HepG2 (cell line): ENCODE measurements at regions not wholly inside any gene's neighbourhood (a gene's known extent, or its start where the extent isn't known, plus 50 kb on each side); places are given as distances from the start of the nearest gene placed in this dataset.

Experiments
- ATAC-seq: fragments of 200-7000 bp; cut with Tn5 transposase; 3 replicates; pipeline ENCODE4 v1.9.1; 2020; ENCODE audit warnings: mild to moderate bottlenecking, moderate library complexity
- BruUV-seq: library from RNA; stranded (reverse); fragments of 400-500 nt; replicated peaks from 2 replicates; lab custom pipeline; 2021; lab: Mats Ljungman, UMichigan
- CTCF ChIA-PET: fragments of 300-600 bp; formaldehyde crosslinking; extraction: SDS; loops from one replicate; lab custom pipeline; 2021; ENCODE audit warnings: low total read pairs, inconsistent platforms, low intra/inter-chr PET ratio; lab: Yijun Ruan, JAX
- POLR2A ChIA-PET: fragments of 350-600 bp; sonication (Branson Sonifier 250); formaldehyde crosslinking; loops from one replicate; lab custom pipeline; 2020; ENCODE audit warnings: antibody characterized with exemption, inconsistent platforms; lab: Yijun Ruan, JAX
- DNase-seq: peaks from one replicate; pipeline ENCODE4 v3.0.0-alpha.2; 2015; ENCODE audit warnings: low spot score
- FAIRE-seq: peaks from 3 replicates; lab custom pipeline; 2011; peaks lifted over from hg19 to GRCh38; lab: Jason Lieb, UNC
- H2AFZ ChIP-seq: one replicate; pipeline ENCODE4 v1.6.1; 2011; ENCODE audit warnings: low read length, inconsistent platforms
- H3K27ac ChIP-seq: fragments of 300-600 bp; 3 replicates; pipeline ENCODE4 v1.8.0; 2011; ENCODE audit warnings: mixed run types, mild to moderate bottlenecking, mixed read lengths, low read length, inconsistent platforms; ENCODE audit not compliant: insufficient read depth; ENCODE audit errors: extremely low read length
- H3K27me3 ChIP-seq, 2 experiments: fragments of 200-600 bp in 1 of 2; 2 replicates in 1 of 2; 3 replicates in 1 of 2; pipeline versions ENCODE4 v1.6.0 to v1.8.0; 2011; ENCODE audit warnings: low read length in 2 of 2, mild to moderate bottlenecking in 2 of 2, moderate library complexity in 2 of 2, inconsistent platforms in 1 of 2; ENCODE audit not compliant: insufficient read depth in 2 of 2, control insufficient read depth in 1 of 2
- H3K36me3 ChIP-seq, 2 experiments: fragments of 200-600 bp in 1 of 2; replicated peaks in 1 of 2; 2 replicates in 1 of 2; 3 replicates in 1 of 2; pipeline versions ENCODE4 v1.5.1 to v1.8.0; 2011; ENCODE audit warnings: low read length in 2 of 2, inconsistent platforms in 1 of 2; ENCODE audit not compliant: insufficient read depth in 2 of 2, control insufficient read depth in 1 of 2
- H3K4me1 ChIP-seq: 2 replicates; pipeline ENCODE4 v1.5.1; 2012; ENCODE audit warnings: low read length, inconsistent platforms; ENCODE audit not compliant: insufficient read depth
- H3K4me2 ChIP-seq: 2 replicates; pipeline ENCODE4 v1.6.0; 2011; ENCODE audit warnings: low read depth, low read length, inconsistent platforms
- H3K4me3 ChIP-seq, 3 experiments: fragments of 200-600 bp in 1 of 3; sonication (generic), shearing (Covaris generic) in 1 of 3; replicated peaks in 1 of 3; 2 replicates each; pipeline ENCODE4 v1.5.1; 2011 to 2016; ENCODE audit warnings: low read length in 3 of 3, inconsistent platforms in 2 of 3, low read depth in 2 of 3, mild to moderate bottlenecking in 2 of 3, control low read depth in 1 of 3, mixed read lengths in 1 of 3; ENCODE audit not compliant: insufficient read depth in 1 of 3
- H3K79me2 ChIP-seq: one replicate; pipeline ENCODE4 v1.6.1; 2011; ENCODE audit warnings: low read length, inconsistent platforms; ENCODE audit not compliant: insufficient read depth
- H3K9ac ChIP-seq: 2 replicates; pipeline ENCODE4 v1.6.0; 2011; ENCODE audit warnings: mild to moderate bottlenecking, low read depth, low read length, inconsistent platforms; ENCODE audit not compliant: insufficient read depth
- H3K9me3 ChIP-seq: 2 replicates; pipeline ENCODE4 v1.5.1; 2012; ENCODE audit warnings: mild to moderate bottlenecking, low read length
- H4K20me1 ChIP-seq: 2 replicates; pipeline ENCODE4 v1.6.0; 2011; ENCODE audit warnings: inconsistent platforms, mild to moderate bottlenecking, low read length, moderate library complexity; ENCODE audit not compliant: insufficient read depth
- HNRNPK ChIP-seq: fragments of 200-400 bp; formaldehyde crosslinking; IDR thresholded peaks from 2 replicates; pipeline ENCODE4 v1.6.1; 2018; ENCODE audit warnings: low read length, low read depth, moderate library complexity, mild to moderate bottlenecking; ENCODE audit not compliant: poor library complexity, severe bottlenecking
- JDP2 ChIP-seq: sonication (generic); formaldehyde crosslinking; IDR thresholded peaks from 2 replicates; pipeline ENCODE4 v1.8.1; 2022; ENCODE audit warnings: missing genetic modification reagents, borderline replicate concordance
- NFIC ChIP-seq: IDR thresholded peaks from 2 replicates; pipeline ENCODE4 v1.6.1; 2012; ENCODE audit warnings: mild to moderate bottlenecking, low read length, inconsistent platforms
- TBL1XR1 ChIP-seq: fragments of 150-350 bp; IDR thresholded peaks from 2 replicates; pipeline ENCODE4 v1.6.1; 2014; ENCODE audit warnings: borderline replicate concordance, low read length; ENCODE audit not compliant: partially characterized antibody
- ZNF17 ChIP-seq: sonication (generic); formaldehyde crosslinking; IDR thresholded peaks from 2 replicates; pipeline ENCODE4 v1.5.0; 2020; ENCODE audit warnings: mild to moderate bottlenecking, missing genetic modification reagents
- ZNF350 ChIP-seq: sonication (generic); formaldehyde crosslinking; IDR thresholded peaks from 2 replicates; pipeline ENCODE4 v1.4.0; 2020; ENCODE audit warnings: mild to moderate bottlenecking, low read depth, missing genetic modification reagents, borderline replicate concordance
- ZNF740 ChIP-seq: sonication (generic); formaldehyde crosslinking; IDR thresholded peaks from 2 replicates; pipeline ENCODE4 v1.4.0; 2020; ENCODE audit warnings: missing genetic modification reagents
- ZNF781 ChIP-seq: sonication (generic); formaldehyde crosslinking; IDR thresholded peaks from 2 replicates; pipeline ENCODE4 v1.5.1; 2020; ENCODE audit warnings: borderline replicate concordance, mild to moderate bottlenecking, missing genetic modification reagents; ENCODE audit errors: not compliant biosample characterization
- WGBS: methylation state at CpG from one replicate; pipeline ENCODE4 v1.1.6; 2017; ENCODE audit warnings: low lambda C conversion rate; 5-methylcytosine and 5-hydroxymethylcytosine counted together
- in situ Hi-C: cut with HindIII; loops from 2 replicates; pipeline ENCODE4 v1.10.0; 2017; ENCODE audit warnings: low pct_unique_long_range_greater_than_20kb; ENCODE audit not compliant: extremely low pct_ligation_motif_present
- intact Hi-C: fragments of 100-400 bp; cut with micrococcal nuclease; formaldehyde crosslinking; loops from one replicate; pipeline ENCODE4 v1.10.0; 2022; ENCODE audit not compliant: unreplicated experiment
- TF ChIP-seq, protein P1 (sequence below): sonication (generic); formaldehyde crosslinking; IDR thresholded peaks from 2 replicates; pipeline ENCODE4 v1.8.0; 2022; ENCODE audit warnings: missing genetic modification reagents, mild to moderate bottlenecking, moderate library complexity, borderline replicate concordance
- TF ChIP-seq, protein P2 (sequence below): sonication (generic); formaldehyde crosslinking; IDR thresholded peaks from 2 replicates; pipeline ENCODE4 v1.4.0; 2020; ENCODE audit warnings: missing genetic modification reagents

- TF ChIP-seq ZNF781 (CRISPR knock-in tag): no peak
Observed at GRCh38 chr16:72428681-72429376, 256.9 kb upstream of the PMFBP1 start (continued).

DNA sequence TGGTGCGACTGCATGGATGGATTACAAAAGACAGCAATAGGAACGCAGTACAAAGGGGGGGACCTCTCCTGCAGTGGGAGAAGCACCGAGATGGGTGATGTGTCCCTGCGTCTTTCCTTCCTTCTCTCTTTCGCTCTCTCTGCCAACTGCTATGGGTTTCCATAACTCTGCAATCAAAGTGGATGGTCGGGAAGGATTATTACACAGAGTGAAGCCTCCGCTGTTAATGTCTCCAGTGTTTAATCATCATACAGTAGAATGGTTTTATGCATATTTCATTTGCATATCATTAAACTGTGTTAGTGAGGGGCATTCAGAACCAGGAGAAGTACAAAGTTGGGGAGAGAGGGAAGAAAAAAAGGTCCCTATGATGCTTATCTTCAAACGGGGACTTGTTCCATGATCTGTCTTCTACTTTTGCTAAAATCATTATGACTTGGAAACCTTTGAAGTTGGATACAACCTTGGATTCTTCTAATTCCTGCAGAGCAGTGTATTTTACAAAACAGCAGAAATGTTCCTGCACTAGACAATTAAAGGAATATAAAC is 255.9 kb upstream of the PMFBP1 start:
- Histone ChIP-seq H3K27me3 (no peaks in the 10 kb centered on the region), H3K4me2 (no peak overlapping the region), H2AFZ (no peak overlapping the region), H3K4me1 (no peaks in the 10 kb centered on the region), H3K9me3 (no peaks in the 10 kb centered on the region; the same call in 1 of the 2 replicates), H4K20me1 (no peaks in the 10 kb centered on the region), H3K9ac (no peak overlapping the region), H3K4me3 (no peak overlapping the region), H3K79me2 (no peaks in the 10 kb centered on the region), H3K27ac (no peak overlapping the region), H3K36me3 (peaks cover 0 to 3% of the 10 kb centered on the region in 2 experiments; a peak in 2 of 5 replicates)
- no peak for ATAC-seq
- no peak for DNase-seq
- in situ Hi-C loops (no loop called here), intact Hi-C loops (no loop called here)
- WGBS: 91% methylated on average over 8 of the region's 8 CpGs
- ChIA-PET POLR2A (no interaction called here), CTCF (no interaction called here)
- no TSS peak for BruUV-seq
- no peak for FAIRE-seq
- TF ChIP-seq HNRNPK: no peak
- TF ChIP-seq, protein P1, sequence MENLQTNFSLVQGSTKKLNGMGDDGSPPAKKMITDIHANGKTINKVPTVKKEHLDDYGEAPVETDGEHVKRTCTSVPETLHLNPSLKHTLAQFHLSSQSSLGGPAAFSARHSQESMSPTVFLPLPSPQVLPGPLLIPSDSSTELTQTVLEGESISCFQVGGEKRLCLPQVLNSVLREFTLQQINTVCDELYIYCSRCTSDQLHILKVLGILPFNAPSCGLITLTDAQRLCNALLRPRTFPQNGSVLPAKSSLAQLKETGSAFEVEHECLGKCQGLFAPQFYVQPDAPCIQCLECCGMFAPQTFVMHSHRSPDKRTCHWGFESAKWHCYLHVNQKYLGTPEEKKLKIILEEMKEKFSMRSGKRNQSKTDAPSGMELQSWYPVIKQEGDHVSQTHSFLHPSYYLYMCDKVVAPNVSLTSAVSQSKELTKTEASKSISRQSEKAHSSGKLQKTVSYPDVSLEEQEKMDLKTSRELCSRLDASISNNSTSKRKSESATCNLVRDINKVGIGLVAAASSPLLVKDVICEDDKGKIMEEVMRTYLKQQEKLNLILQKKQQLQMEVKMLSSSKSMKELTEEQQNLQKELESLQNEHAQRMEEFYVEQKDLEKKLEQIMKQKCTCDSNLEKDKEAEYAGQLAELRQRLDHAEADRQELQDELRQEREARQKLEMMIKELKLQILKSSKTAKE (CRISPR knock-in tag): no peak
- TF ChIP-seq, protein P2, sequence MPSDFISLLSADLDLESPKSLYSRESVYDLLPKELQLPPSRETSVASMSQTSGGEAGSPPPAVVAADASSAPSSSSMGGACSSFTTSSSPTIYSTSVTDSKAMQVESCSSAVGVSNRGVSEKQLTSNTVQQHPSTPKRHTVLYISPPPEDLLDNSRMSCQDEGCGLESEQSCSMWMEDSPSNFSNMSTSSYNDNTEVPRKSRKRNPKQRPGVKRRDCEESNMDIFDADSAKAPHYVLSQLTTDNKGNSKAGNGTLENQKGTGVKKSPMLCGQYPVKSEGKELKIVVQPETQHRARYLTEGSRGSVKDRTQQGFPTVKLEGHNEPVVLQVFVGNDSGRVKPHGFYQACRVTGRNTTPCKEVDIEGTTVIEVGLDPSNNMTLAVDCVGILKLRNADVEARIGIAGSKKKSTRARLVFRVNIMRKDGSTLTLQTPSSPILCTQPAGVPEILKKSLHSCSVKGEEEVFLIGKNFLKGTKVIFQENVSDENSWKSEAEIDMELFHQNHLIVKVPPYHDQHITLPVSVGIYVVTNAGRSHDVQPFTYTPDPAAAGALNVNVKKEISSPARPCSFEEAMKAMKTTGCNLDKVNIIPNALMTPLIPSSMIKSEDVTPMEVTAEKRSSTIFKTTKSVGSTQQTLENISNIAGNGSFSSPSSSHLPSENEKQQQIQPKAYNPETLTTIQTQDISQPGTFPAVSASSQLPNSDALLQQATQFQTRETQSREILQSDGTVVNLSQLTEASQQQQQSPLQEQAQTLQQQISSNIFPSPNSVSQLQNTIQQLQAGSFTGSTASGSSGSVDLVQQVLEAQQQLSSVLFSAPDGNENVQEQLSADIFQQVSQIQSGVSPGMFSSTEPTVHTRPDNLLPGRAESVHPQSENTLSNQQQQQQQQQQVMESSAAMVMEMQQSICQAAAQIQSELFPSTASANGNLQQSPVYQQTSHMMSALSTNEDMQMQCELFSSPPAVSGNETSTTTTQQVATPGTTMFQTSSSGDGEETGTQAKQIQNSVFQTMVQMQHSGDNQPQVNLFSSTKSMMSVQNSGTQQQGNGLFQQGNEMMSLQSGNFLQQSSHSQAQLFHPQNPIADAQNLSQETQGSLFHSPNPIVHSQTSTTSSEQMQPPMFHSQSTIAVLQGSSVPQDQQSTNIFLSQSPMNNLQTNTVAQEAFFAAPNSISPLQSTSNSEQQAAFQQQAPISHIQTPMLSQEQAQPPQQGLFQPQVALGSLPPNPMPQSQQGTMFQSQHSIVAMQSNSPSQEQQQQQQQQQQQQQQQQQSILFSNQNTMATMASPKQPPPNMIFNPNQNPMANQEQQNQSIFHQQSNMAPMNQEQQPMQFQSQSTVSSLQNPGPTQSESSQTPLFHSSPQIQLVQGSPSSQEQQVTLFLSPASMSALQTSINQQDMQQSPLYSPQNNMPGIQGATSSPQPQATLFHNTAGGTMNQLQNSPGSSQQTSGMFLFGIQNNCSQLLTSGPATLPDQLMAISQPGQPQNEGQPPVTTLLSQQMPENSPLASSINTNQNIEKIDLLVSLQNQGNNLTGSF (CRISPR knock-in tag): no peak
- no peak for TF ChIP-seq NFIC
- TF ChIP-seq JDP2 (CRISPR knock-in tag): no peak
- no peak for TF ChIP-seq TBL1XR1
- no peak for TF ChIP-seq ZNF17 (CRISPR knock-in tag)
- TF ChIP-seq ZNF350 (CRISPR knock-in tag): no peak
- no peak for TF ChIP-seq ZNF740
